SJSA1 (cell line): ENCODE measurements at regions not wholly inside any gene's neighbourhood (a gene's known extent, or its start where the extent isn't known, plus 50 kb on each side); places are given as distances from the start of the nearest gene placed in this dataset.

Experiments
- DNase-seq, 2 experiments: peaks; one replicate each; pipeline ENCODE4 v3.0.0-alpha.2; 2015 to 2020; ENCODE audit warnings: low spot score in 2 of 2, low read depth in 1 of 2
- H3K27ac ChIP-seq: fragments of 250-450 bp; sonication (Bioruptor Pico); 2 replicates; pipeline ENCODE4 v1.5.1; 2020; ENCODE audit warnings: mild to moderate bottlenecking, moderate library complexity
- H3K27me3 ChIP-seq: fragments of 250-450 bp; sonication (Bioruptor Pico); replicated peaks from 2 replicates; pipeline ENCODE4 v1.5.1; 2020; ENCODE audit warnings: mild to moderate bottlenecking, moderate library complexity
- H3K36me3 ChIP-seq: fragments of 250-450 bp; sonication (Bioruptor Pico); 2 replicates; pipeline ENCODE4 v1.5.1; 2020; ENCODE audit warnings: mild to moderate bottlenecking
- H3K4me1 ChIP-seq: fragments of 250-450 bp; sonication (Bioruptor Pico); replicated peaks from 2 replicates; pipeline ENCODE4 v1.6.1; 2021; ENCODE audit warnings: mild to moderate bottlenecking
- H3K4me3 ChIP-seq: fragments of 250-450 bp; sonication (Bioruptor Pico); 2 replicates; pipeline ENCODE4 v1.5.1; 2020; ENCODE audit warnings: mild to moderate bottlenecking
- H3K9me3 ChIP-seq: fragments of 250-450 bp; sonication (Bioruptor Pico); replicated peaks from 2 replicates; pipeline ENCODE4 v1.5.1; 2020; ENCODE audit warnings: mild to moderate bottlenecking

GRCh38 chrX:10903523-10903922 is 207.6 kb upstream of the HCCS start:
- Histone ChIP-seq H3K27ac (no peak overlapping the region), H3K9me3 (no peaks in the 10 kb centered on the region), H3K36me3 (no peaks in the 10 kb centered on the region), H3K4me1 (peaks cover 21% of the 10 kb centered on the region), H3K27me3 (no peaks in the 10 kb centered on the region), H3K4me3 (no peak overlapping the region)
- DNase-seq, result no peak

DNA sequence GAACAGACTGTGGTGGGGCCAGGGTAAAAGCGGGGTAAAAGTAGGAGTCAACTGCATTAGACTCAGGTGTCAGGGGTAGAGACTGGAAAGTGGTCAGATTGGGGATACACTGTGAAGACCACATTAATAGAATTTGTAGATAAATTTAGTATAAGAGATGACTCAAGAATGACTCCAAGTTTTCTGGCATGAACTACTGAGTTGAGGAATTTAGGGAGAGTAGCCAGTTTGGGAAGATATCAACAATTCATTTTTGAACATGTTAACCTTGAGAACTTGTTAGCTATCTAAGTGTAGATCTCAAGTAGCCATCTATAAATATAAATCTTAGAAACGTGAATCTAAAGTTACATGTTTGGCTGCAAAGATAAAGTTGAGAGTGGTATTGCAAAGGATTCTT is 206.9 kb upstream of the HCCS start:
- Histone ChIP-seq H3K4me1 (peaks cover 21% of the 10 kb centered on the region), H3K4me3 (no peak overlapping the region), H3K27me3 (no peaks in the 10 kb centered on the region), H3K27ac (no peak overlapping the region), H3K9me3 (no peaks in the 10 kb centered on the region), H3K36me3 (no peaks in the 10 kb centered on the region)
- DNase-seq, result no peak

GRCh38 chrX:10906866-10907265 is 204.3 kb upstream of the HCCS start:
- Histone ChIP-seq H3K36me3 (no peaks in the 10 kb centered on the region), H3K4me3 (no peak overlapping the region), H3K27ac (no peak overlapping the region), H3K27me3 (no peaks in the 10 kb centered on the region), H3K9me3 (no peaks in the 10 kb centered on the region), H3K4me1 (peaks cover 6% of the 10 kb centered on the region)
- peak in 1 of 2 experiments; percentile 4 for DNase-seq

- Histone ChIP-seq H3K27me3 (no peaks in the 10 kb centered on the region), H3K27ac (peak overlapping the region; percentile 76)
Observed at GRCh38 chrX:10922159-10922558, 189.0 kb upstream of the HCCS start.

GRCh38 chrX:10922835-10923234 is 188.3 kb upstream of the HCCS start:
- no peaks in the 10 kb centered on the region for H3K27me3 ChIP-seq
- H3K9me3 ChIP-seq, result no peaks in the 10 kb centered on the region
- no peak for DNase-seq
- peak overlapping the region; percentile 46; the same call in 1 of the 2 replicates for H3K27ac ChIP-seq
- no peak overlapping the region for H3K4me3 ChIP-seq
- peaks cover 17% of the 10 kb centered on the region for H3K4me1 ChIP-seq
- no peaks in the 10 kb centered on the region for H3K36me3 ChIP-seq

More at GRCh38 chrX:10922159-10922558, 189.0 kb upstream of the HCCS start:
- H3K36me3 ChIP-seq, result no peaks in the 10 kb centered on the region
- DNase-seq, result peak; percentile 41 to 81
- peaks cover 17% of the 10 kb centered on the region for H3K4me1 ChIP-seq
- no peak overlapping the region for H3K4me3 ChIP-seq
- no peaks in the 10 kb centered on the region for H3K9me3 ChIP-seq

GRCh38 chrX:10923466-10923865 is 187.7 kb upstream of the HCCS start:
- no peak for DNase-seq
- no peak overlapping the region for H3K27ac ChIP-seq
- H3K27me3 ChIP-seq, result no peaks in the 10 kb centered on the region
- H3K4me1 ChIP-seq, result peaks cover 17% of the 10 kb centered on the region
- no peaks in the 10 kb centered on the region for H3K9me3 ChIP-seq
- H3K36me3 ChIP-seq, result no peaks in the 10 kb centered on the region
- H3K4me3 ChIP-seq, result no peak overlapping the region

- Histone ChIP-seq H3K4me1 (peaks cover 16% of the 10 kb centered on the region), H3K9me3 (no peaks in the 10 kb centered on the region), H3K27ac (no peak overlapping the region), H3K4me3 (no peak overlapping the region), H3K36me3 (no peaks in the 10 kb centered on the region), H3K27me3 (no peaks in the 10 kb centered on the region)
- DNase-seq, result no peak
Observed at GRCh38 chrX:10926404-10926803, 184.7 kb upstream of the HCCS start.

- H3K9me3 ChIP-seq, result no peaks in the 10 kb centered on the region
- DNase-seq, result no peak
- no peak overlapping the region for H3K4me3 ChIP-seq
- H3K36me3 ChIP-seq, result no peaks in the 10 kb centered on the region
- H3K27me3 ChIP-seq, result no peaks in the 10 kb centered on the region
- no peak overlapping the region for H3K27ac ChIP-seq
- H3K4me1 ChIP-seq, result peaks cover 13% of the 10 kb centered on the region
Observed at GRCh38 chrX:10926891-10927290, 184.2 kb upstream of the HCCS start.

DNA sequence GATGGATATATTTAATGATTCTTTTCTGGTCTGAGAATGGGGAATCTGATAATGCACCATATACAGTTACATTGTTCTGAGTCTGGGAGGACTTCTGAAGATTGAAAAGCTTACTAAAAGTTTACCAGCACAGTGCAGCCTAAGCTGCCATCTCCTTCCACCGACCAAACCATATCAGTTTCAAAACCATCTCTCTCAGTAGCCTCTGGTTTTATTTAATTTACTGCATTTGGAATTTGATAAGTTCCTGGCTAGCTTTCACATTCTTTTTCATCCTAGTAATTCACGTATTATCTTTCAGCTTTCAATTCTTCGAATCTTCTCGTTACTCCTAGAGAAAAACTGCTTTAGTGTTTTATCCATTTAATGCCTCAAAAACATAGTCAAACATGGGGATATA is 181.4 kb upstream of the HCCS start:
- Histone ChIP-seq H3K27me3 (no peaks in the 10 kb centered on the region), H3K4me1 (peaks cover 6% of the 10 kb centered on the region), H3K27ac (no peak overlapping the region), H3K36me3 (no peaks in the 10 kb centered on the region), H3K4me3 (no peak overlapping the region), H3K9me3 (no peaks in the 10 kb centered on the region)
- DNase-seq, result no peak

DNA sequence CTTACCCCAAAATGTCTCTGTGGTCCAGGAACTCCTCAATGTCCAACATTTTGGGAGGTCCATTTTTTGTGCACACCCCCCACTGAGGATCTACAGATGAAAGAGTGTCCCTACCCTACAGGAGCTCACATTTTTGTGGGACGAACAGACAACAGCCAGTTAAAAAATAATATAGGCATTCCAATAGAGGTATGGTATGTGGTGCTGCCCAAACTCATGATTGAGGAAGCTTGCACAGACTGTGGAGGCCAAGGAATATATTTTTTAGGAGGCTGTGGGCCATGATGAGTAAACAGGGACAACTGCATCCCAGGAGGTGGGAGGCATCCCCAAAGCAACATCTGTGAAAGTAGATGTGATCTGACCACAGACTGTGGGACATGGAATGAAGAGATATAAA is 181.0 kb upstream of the HCCS start:
- Histone ChIP-seq H3K36me3 (no peaks in the 10 kb centered on the region), H3K27ac (no peak overlapping the region), H3K4me1 (peaks cover 6% of the 10 kb centered on the region)

GRCh38 chrX:10931976-10932375 is 179.2 kb upstream of the HCCS start:
- peaks cover 6% of the 10 kb centered on the region for H3K4me1 ChIP-seq

More for the DNA sequence above, 181.0 kb upstream of the HCCS start:
- H3K4me3 ChIP-seq, result no peak overlapping the region
- DNase-seq, result no peak
- H3K27me3 ChIP-seq, result no peaks in the 10 kb centered on the region
- no peaks in the 10 kb centered on the region for H3K9me3 ChIP-seq

GRCh38 chrX:10932842-10933440 is 178.2 kb upstream of the HCCS start:
- no peak overlapping the region for H3K27ac ChIP-seq
- peaks cover 6% of the 10 kb centered on the region for H3K4me1 ChIP-seq
- DNase-seq, result no peak
- no peaks in the 10 kb centered on the region for H3K36me3 ChIP-seq
- no peaks in the 10 kb centered on the region for H3K27me3 ChIP-seq
- H3K4me3 ChIP-seq, result no peak overlapping the region
- H3K9me3 ChIP-seq, result no peaks in the 10 kb centered on the region

More at GRCh38 chrX:10931976-10932375, 179.2 kb upstream of the HCCS start:
- no peak overlapping the region for H3K4me3 ChIP-seq
- H3K9me3 ChIP-seq, result no peaks in the 10 kb centered on the region
- peak overlapping the region; percentile 48 for H3K27ac ChIP-seq
- H3K27me3 ChIP-seq, result no peaks in the 10 kb centered on the region
- no peaks in the 10 kb centered on the region for H3K36me3 ChIP-seq
- DNase-seq, result peak; percentile 42 to 45

DNA sequence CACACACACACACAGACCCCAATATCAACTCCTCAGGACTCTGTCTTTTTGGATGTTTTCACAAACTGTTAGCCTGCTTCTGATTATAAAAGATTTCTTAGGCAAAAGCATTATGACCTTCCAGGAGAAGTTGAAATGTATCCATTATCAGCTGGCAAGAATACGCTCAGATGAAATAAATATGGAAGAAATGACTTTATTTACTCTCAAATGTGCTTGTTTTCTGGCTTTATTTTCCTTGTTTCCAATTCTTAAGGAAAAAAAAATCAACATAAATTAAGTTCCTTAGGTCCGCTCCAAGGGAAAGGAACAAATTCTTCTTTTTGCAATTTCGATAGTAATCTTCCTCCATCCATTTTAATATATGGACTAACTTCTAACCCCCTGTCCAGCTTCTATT is 175.6 kb upstream of the HCCS start:
- DNase-seq, result no peak
- H3K36me3 ChIP-seq, result no peaks in the 10 kb centered on the region
- no peak overlapping the region for H3K27ac ChIP-seq
- H3K4me1 ChIP-seq, result peaks cover 13% of the 10 kb centered on the region
- H3K9me3 ChIP-seq, result no peaks in the 10 kb centered on the region
- no peak overlapping the region for H3K4me3 ChIP-seq
- no peaks in the 10 kb centered on the region for H3K27me3 ChIP-seq

DNA sequence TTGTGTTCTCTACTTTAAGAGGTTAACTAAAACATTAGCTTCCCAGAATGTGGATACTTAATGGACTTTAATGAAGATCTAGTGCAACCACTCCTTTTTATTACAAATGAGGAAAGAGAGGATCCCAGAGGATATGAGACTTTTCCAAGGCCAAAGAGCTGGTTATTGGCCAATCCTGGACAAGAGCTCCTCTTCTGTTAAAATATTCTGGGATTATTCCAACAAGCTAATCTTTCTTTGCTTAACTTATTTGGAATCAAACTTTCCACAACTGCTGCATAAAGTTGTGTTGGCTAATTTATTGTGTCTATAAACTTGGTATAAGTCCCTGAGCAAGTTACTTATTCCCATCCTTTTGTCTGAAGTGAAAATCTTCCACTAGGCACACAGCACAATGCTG is 174.2 kb upstream of the HCCS start:
- DNase-seq, result no peak
- Histone ChIP-seq H3K27ac (no peak overlapping the region), H3K27me3 (no peaks in the 10 kb centered on the region), H3K4me3 (no peak overlapping the region), H3K4me1 (peaks cover 11% of the 10 kb centered on the region), H3K9me3 (no peaks in the 10 kb centered on the region), H3K36me3 (no peaks in the 10 kb centered on the region)

DNA sequence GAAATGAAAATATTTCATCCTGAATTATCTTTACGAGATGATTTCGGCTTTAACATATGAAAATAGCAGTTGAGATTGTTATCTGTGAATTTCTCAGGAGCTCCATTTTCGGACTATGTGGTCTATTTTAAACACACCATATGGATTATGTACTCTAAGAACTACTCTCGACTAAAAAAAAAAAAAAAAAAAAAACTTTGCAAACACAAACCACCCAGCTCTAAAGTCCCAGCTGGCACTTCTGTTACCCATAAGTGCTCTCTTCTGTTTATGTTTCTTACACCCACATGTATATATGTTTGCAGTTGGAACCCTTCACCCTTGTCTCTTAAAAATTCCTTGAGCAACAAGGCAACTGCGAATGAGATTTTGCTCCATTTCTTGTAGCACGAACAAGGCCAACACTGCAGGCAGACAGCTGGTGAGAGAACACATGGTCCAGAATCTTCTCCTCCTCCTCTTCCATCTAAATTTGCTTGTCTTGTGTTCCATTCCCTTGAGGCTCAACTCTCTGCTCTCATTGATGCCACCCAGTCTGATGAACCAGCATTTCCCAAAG is 172.7 kb upstream of the HCCS start:
- H3K36me3 ChIP-seq, result no peaks in the 10 kb centered on the region
- DNase-seq, result no peak

More for the DNA sequence above, 172.7 kb upstream of the HCCS start:
- Histone ChIP-seq H3K4me3 (no peak overlapping the region), H3K4me1 (peaks cover 7% of the 10 kb centered on the region; the same call in 1 of the 2 replicates), H3K27me3 (no peaks in the 10 kb centered on the region), H3K27ac (no peak overlapping the region), H3K9me3 (no peaks in the 10 kb centered on the region)
